Fibroblast of villous mesenchyme (primary cell): ENCODE measurements at regions not wholly inside any gene's neighbourhood (a gene's known extent, or its start where the extent isn't known, plus 50 kb on each side); places are given as distances from the start of the nearest gene placed in this dataset.

Source experiments
- DNase-seq: peaks from one replicate; pipeline ENCODE4 v3.0.0-alpha.2; 2010; ENCODE audit warnings: low read depth
- H3K4me3 ChIP-seq: 2 replicates; pipeline ENCODE4 v1.5.1; 2011; ENCODE audit warnings: low read depth, mild to moderate bottlenecking, low read length
- CTCF ChIP-seq: IDR thresholded peaks from 2 replicates; pipeline ENCODE4 v1.5.1; 2012; ENCODE audit warnings: low read depth, mild to moderate bottlenecking, low read length; ENCODE audit not compliant: insufficient read depth

GRCh38 chr3:154684440-154684839 is 254.4 kb upstream of the GPR149 start:
- no peak for DNase-seq
- TF ChIP-seq CTCF: no peak

GRCh38 chr3:154684021-154684420 is 254.0 kb upstream of the GPR149 start:
- no peak for DNase-seq
- TF ChIP-seq CTCF: no peak

More at GRCh38 chr3:154684440-154684839, 254.4 kb upstream of the GPR149 start:
- H3K4me3 ChIP-seq: no peak overlapping the region

GRCh38 chr3:154678041-154678654 is 248.2 kb upstream of the GPR149 start:
- H3K4me3 ChIP-seq: no peak overlapping the region
- no peak for TF ChIP-seq CTCF
- DNase-seq: no peak

More at GRCh38 chr3:154684021-154684420, 254.0 kb upstream of the GPR149 start:
- H3K4me3 ChIP-seq: no peak overlapping the region

GRCh38 chr3:154668835-154669234 is 238.8 kb upstream of the GPR149 start:
- no peak for TF ChIP-seq CTCF
- DNase-seq: no peak

GRCh38 chr3:154668187-154668586 is 238.2 kb upstream of the GPR149 start:
- TF ChIP-seq CTCF: no peak
- DNase-seq: no peak
- H3K4me3 ChIP-seq: no peak overlapping the region

More at GRCh38 chr3:154668835-154669234, 238.8 kb upstream of the GPR149 start:
- no peak overlapping the region for H3K4me3 ChIP-seq

GRCh38 chr3:154666542-154666941 is 236.6 kb upstream of the GPR149 start:
- no peak for TF ChIP-seq CTCF
- H3K4me3 ChIP-seq: no peak overlapping the region
- no peak for DNase-seq

GRCh38 chr3:154664714-154665113 is 234.7 kb upstream of the GPR149 start:
- no peak for TF ChIP-seq CTCF
- H3K4me3 ChIP-seq: no peak overlapping the region
- no peak for DNase-seq
